SK-N-SH treated with all-trans-retinoic acid at 6 μM for 48 hours (cell line): ENCODE measurements at regions not wholly inside any gene's neighbourhood (a gene's known extent, or its start where the extent isn't known, plus 50 kb on each side); places are given as distances from the start of the nearest gene placed in this dataset.
"Not testable (repeated sequence)": the region's sequence is repeated elsewhere in the genome, so short reads cannot be mapped to it uniquely, and the experiment has no call there.

Source experiments
- ATAC-seq: fragments of 200-7000 bp; cut with Tn5 transposase; 3 replicates; pipeline ENCODE4 v1.9.1; 2020; ENCODE audit warnings: mild to moderate bottlenecking, moderate library complexity
- ARNTL ChIP-seq: fragments of 450-650 bp; formaldehyde crosslinking; IDR thresholded peaks from 2 replicates; pipeline ENCODE4 v1.5.0; 2020; ENCODE audit warnings: low read depth, mild to moderate bottlenecking, moderate library complexity, borderline replicate concordance
- BACH2 ChIP-seq: fragments of 250-450 bp; sonication (Bioruptor Pico); IDR thresholded peaks from 2 replicates; pipeline ENCODE4 v1.9.0; 2021; ENCODE audit warnings: mild to moderate bottlenecking, borderline replicate concordance
- CSDC2 ChIP-seq: fragments of 250-450 bp; sonication (Bioruptor Pico); IDR thresholded peaks from 2 replicates; pipeline ENCODE4 v1.5.0; 2020; ENCODE audit warnings: mild to moderate bottlenecking, moderate library complexity
- CSRNP3 ChIP-seq: fragments of 250-450 bp; sonication (Bioruptor Pico); IDR thresholded peaks from 2 replicates; pipeline ENCODE4 v1.5.1; 2021; ENCODE audit warnings: mild to moderate bottlenecking, moderate library complexity
- ESRRG ChIP-seq: fragments of 250-450 bp; sonication (Bioruptor Pico); IDR thresholded peaks from 2 replicates; pipeline ENCODE4 v1.6.1; 2021; ENCODE audit warnings: mild to moderate bottlenecking
- GLIS3 ChIP-seq: fragments of 250-450 bp; sonication (Bioruptor Pico); IDR thresholded peaks from 2 replicates; pipeline ENCODE4 v1.5.0; 2020; ENCODE audit warnings: mild to moderate bottlenecking, moderate library complexity
- ISL1 ChIP-seq: fragments of 250-450 bp; sonication (Bioruptor Pico); IDR thresholded peaks from 2 replicates; pipeline ENCODE4 v2.1.2; 2022; ENCODE audit warnings: mild to moderate bottlenecking, moderate library complexity
- PATZ1 ChIP-seq: fragments of 250-450 bp; sonication (Bioruptor Pico); IDR thresholded peaks from 2 replicates; pipeline ENCODE4 v1.8.0; 2020; ENCODE audit warnings: mild to moderate bottlenecking, moderate library complexity, borderline replicate concordance
- POU6F1 ChIP-seq: fragments of 250-450 bp; sonication (Bioruptor Pico); IDR thresholded peaks from 2 replicates; pipeline ENCODE4 v1.8.0; 2021; ENCODE audit warnings: low read depth, mild to moderate bottlenecking, moderate library complexity, borderline replicate concordance
- RARB ChIP-seq: fragments of 250-450 bp; sonication (Bioruptor Pico); IDR thresholded peaks from 2 replicates; pipeline ENCODE4 v1.8.0; 2021; ENCODE audit warnings: mild to moderate bottlenecking, moderate library complexity
- SNAI2 ChIP-seq: fragments of 250-450 bp; sonication (Bioruptor Pico); IDR thresholded peaks from 2 replicates; pipeline ENCODE4 v1.5.0; 2020; ENCODE audit warnings: mild to moderate bottlenecking, moderate library complexity
- TCF4 ChIP-seq: fragments of 250-450 bp; sonication (Bioruptor Pico); IDR thresholded peaks from 2 replicates; pipeline ENCODE4 v1.8.0; 2021; ENCODE audit warnings: mild to moderate bottlenecking, moderate library complexity, borderline replicate concordance
- TSHZ2 ChIP-seq: fragments of 250-450 bp; sonication (Bioruptor Pico); IDR thresholded peaks from 2 replicates; pipeline ENCODE4 v1.5.0; 2020; ENCODE audit warnings: mild to moderate bottlenecking, moderate library complexity
- ZC3H10 ChIP-seq: fragments of 250-450 bp; sonication (Bioruptor Pico); IDR thresholded peaks from 2 replicates; pipeline ENCODE4 v1.5.1; 2021; ENCODE audit warnings: mild to moderate bottlenecking, moderate library complexity
- ZFP30 ChIP-seq: fragments of 450-650 bp; formaldehyde crosslinking; IDR thresholded peaks from 2 replicates; pipeline ENCODE4 v1.5.0; 2022; ENCODE audit warnings: mild to moderate bottlenecking, moderate library complexity

GRCh38 chr16:16561532-16561931, 182.6 kb downstream of the NPIPA7 start:
- not testable (repeated sequence) for ATAC-seq

GRCh38 chr16:16563962-16564361, 185.0 kb downstream of the NPIPA7 start:
- ATAC-seq = not testable (repeated sequence)

GRCh38 chr16:16565326-16565725, 186.4 kb downstream of the NPIPA7 start:
- not testable (repeated sequence) for ATAC-seq

GRCh38 chr16:16570055-16570454, 191.1 kb downstream of the NPIPA7 start:
- ATAC-seq = not testable (repeated sequence)

GRCh38 chr16:16570874-16571273, 191.9 kb downstream of the NPIPA7 start:
- not testable (repeated sequence) for ATAC-seq

- not testable (repeated sequence) for ATAC-seq
Measured at GRCh38 chr16:16572130-16572774, 193.3 kb downstream of the NPIPA7 start.

- ATAC-seq = not testable (repeated sequence)
Measured at GRCh38 chr16:16577062-16577461, 198.1 kb downstream of the NPIPA7 start.

- TF ChIP-seq BACH2 (CRISPR knock-in tag) (no peak), CSRNP3 (CRISPR knock-in tag) (no peak), PATZ1 (CRISPR knock-in tag) (no peak), GLIS3 (no peak), POU6F1 (CRISPR knock-in tag) (no peak), ARNTL (no peak), ZFP30 (CRISPR knock-in tag) (no peak), ISL1 (CRISPR knock-in tag) (no peak), TCF4 (CRISPR knock-in tag) (no peak), ZC3H10 (CRISPR knock-in tag) (no peak), SNAI2 (CRISPR knock-in tag) (no peak), CSDC2 (CRISPR knock-in tag) (no peak), ESRRG (CRISPR knock-in tag) (no peak), TSHZ2 (CRISPR knock-in tag) (no peak), RARB (CRISPR knock-in tag) (no peak)
- no peak for ATAC-seq
Measured at GRCh38 chr16:16578701-16579100, 199.8 kb downstream of the NPIPA7 start.

- ATAC-seq = not testable (repeated sequence)
Measured at GRCh38 chr16:16582916-16583315, 204.0 kb downstream of the NPIPA7 start.

- ATAC-seq = not testable (repeated sequence)
Measured at GRCh38 chr16:16586073-16586651, 207.2 kb downstream of the NPIPA7 start.

GRCh38 chr16:16586969-16587368, 208.0 kb downstream of the NPIPA7 start:
- not testable (repeated sequence) for ATAC-seq

GRCh38 chr16:16588436-16588835, 209.5 kb downstream of the NPIPA7 start:
- not testable (repeated sequence) for ATAC-seq
